HG03558 (cell line): ENCODE measurements at regions not wholly inside any gene's neighbourhood (a gene's known extent, or its start where the extent isn't known, plus 50 kb on each side); places are given as distances from the start of the nearest gene placed in this dataset.
"Not testable (repeated sequence)": the region's sequence is repeated elsewhere in the genome, so short reads cannot be mapped to it uniquely, and the experiment has no call there.

Source experiments
- ATAC-seq: cut with Tn5 transposase; IDR thresholded peaks from one replicate; pipeline ENCODE4 v1.9.1; 2021; ENCODE audit warnings: moderate number of reproducible peaks; ENCODE audit not compliant: unreplicated experiment; ENCODE audit errors: extremely low read depth

GRCh38 chr5:13640270-13640669, 304.2 kb downstream of the DNAH5 start:
- no peak for ATAC-seq

GRCh38 chr5:13632676-13633075, 311.8 kb downstream of the DNAH5 start:
- no peak for ATAC-seq

- no peak for ATAC-seq
Observed at GRCh38 chr5:13629218-13629617, 315.3 kb downstream of the DNAH5 start.

GRCh38 chr5:13627673-13628454, 316.6 kb downstream of the DNAH5 start:
- ATAC-seq: no peak

- ATAC-seq: no peak
Observed at GRCh38 chr5:13625616-13626198, 318.8 kb downstream of the DNAH5 start.

- no peak for ATAC-seq
Observed at GRCh38 chr5:13624283-13625074, 320.0 kb downstream of the DNAH5 start.

- ATAC-seq: no peak
Observed at GRCh38 chr5:13613621-13614020, 330.9 kb downstream of the DNAH5 start.

GRCh38 chr5:13611604-13612003, 332.9 kb downstream of the DNAH5 start:
- ATAC-seq: no peak

GRCh38 chr5:13609504-13609903, 335.0 kb downstream of the DNAH5 start:
- no peak for ATAC-seq

GRCh38 chr5:13606051-13606450, 338.4 kb downstream of the DNAH5 start:
- ATAC-seq: no peak

- ATAC-seq: no peak
Observed at GRCh38 chr5:13601112-13601511, 343.4 kb downstream of the DNAH5 start.

- ATAC-seq: no peak
Observed at GRCh38 chr5:13595978-13596377, 348.5 kb downstream of the DNAH5 start.

- ATAC-seq: no peak
Observed at GRCh38 chr5:13591621-13592020, 352.9 kb downstream of the DNAH5 start.

GRCh38 chr5:13585324-13585723, 359.2 kb downstream of the DNAH5 start:
- no peak for ATAC-seq

GRCh38 chr5:13581914-13582313, 362.6 kb downstream of the DNAH5 start:
- ATAC-seq: no peak

- ATAC-seq: no peak
Observed at GRCh38 chr5:13581132-13581531, 363.4 kb downstream of the DNAH5 start.

GRCh38 chr5:13580058-13580457, 364.4 kb downstream of the DNAH5 start:
- ATAC-seq: no peak

- ATAC-seq: not testable (repeated sequence)
Observed at GRCh38 chr5:13579091-13579490, 365.4 kb downstream of the DNAH5 start.

GRCh38 chr5:13578311-13579039, 366.0 kb downstream of the DNAH5 start:
- not testable (repeated sequence) for ATAC-seq

- ATAC-seq: no peak
Observed at GRCh38 chr5:13574574-13574973, 369.9 kb downstream of the DNAH5 start.

GRCh38 chr5:13572163-13572562, 372.3 kb downstream of the DNAH5 start:
- ATAC-seq: no peak
